H9 (cell line): ENCODE measurements at regions not wholly inside any gene's neighbourhood (a gene's known extent, or its start where the extent isn't known, plus 50 kb on each side); places are given as distances from the start of the nearest gene placed in this dataset.

Experiments used
- DNase-seq: peaks from one replicate; pipeline ENCODE4 v3.0.0-alpha.2; 2017
- H2AFZ ChIP-seq: one replicate; pipeline ENCODE4 v1.6.1; 2013; ENCODE audit warnings: mild to moderate bottlenecking, low read length, control low read depth, moderate library complexity
- H2AK5ac ChIP-seq: 2 replicates; pipeline ENCODE4 v1.6.1; 2013; ENCODE audit warnings: low read length, control low read depth, mixed read lengths; ENCODE audit not compliant: insufficient read length
- H2BK120ac ChIP-seq: one replicate; pipeline ENCODE4 v1.6.1; 2013; ENCODE audit warnings: low read depth, mild to moderate bottlenecking, low read length, control low read depth, inconsistent platforms; ENCODE audit not compliant: poor library complexity, severe bottlenecking
- H2BK12ac ChIP-seq: 2 replicates; pipeline ENCODE4 v1.6.1; 2013; ENCODE audit warnings: low read length, control low read depth, mixed read lengths, low read depth; ENCODE audit not compliant: insufficient read length
- H2BK15ac ChIP-seq: 2 replicates; pipeline ENCODE4 v1.6.1; 2013; ENCODE audit warnings: low read depth, low read length, control low read depth
- H2BK20ac ChIP-seq: one replicate; pipeline ENCODE4 v1.6.1; 2013; ENCODE audit warnings: low read depth, mild to moderate bottlenecking, low read length, control low read depth, inconsistent platforms; ENCODE audit not compliant: poor library complexity, severe bottlenecking
- H2BK5ac ChIP-seq: 2 replicates; pipeline ENCODE4 v1.6.1; 2013; ENCODE audit warnings: low read length, control low read depth, mixed read lengths; ENCODE audit not compliant: insufficient read length
- H3K14ac ChIP-seq: 2 replicates; pipeline ENCODE4 v1.6.1; 2013; ENCODE audit warnings: low read length, control low read depth; ENCODE audit not compliant: insufficient read depth
- H3K18ac ChIP-seq: 2 replicates; pipeline ENCODE4 v1.6.1; 2013; ENCODE audit warnings: low read depth, mild to moderate bottlenecking, mixed read lengths, low read length, control low read depth; ENCODE audit not compliant: insufficient read length
- H3K23ac ChIP-seq: 2 replicates; pipeline ENCODE4 v1.6.1; 2013; ENCODE audit warnings: low read length, control low read depth, mixed read lengths, low read depth; ENCODE audit not compliant: insufficient read length
- H3K23me2 ChIP-seq: 2 replicates; pipeline ENCODE4 v1.6.1; 2013; ENCODE audit warnings: low read depth, mild to moderate bottlenecking, mixed read lengths, low read length, control low read depth; ENCODE audit not compliant: insufficient read length, poor library complexity, severe bottlenecking
- H3K27ac ChIP-seq: 2 replicates; pipeline ENCODE4 v1.5.1; 2013; ENCODE audit warnings: low read length, control low read depth, mixed read lengths, low read depth; ENCODE audit not compliant: insufficient read length
- H3K27me3 ChIP-seq: 2 replicates; pipeline ENCODE4 v1.6.1; 2013; ENCODE audit warnings: low read length, control low read depth, inconsistent platforms; ENCODE audit not compliant: insufficient read depth
- H3K4ac ChIP-seq: 2 replicates; pipeline ENCODE4 v1.6.1; 2013; ENCODE audit warnings: low read depth, mild to moderate bottlenecking, control low read depth, inconsistent platforms, low read length, moderate library complexity
- H3K4me1 ChIP-seq: 2 replicates; pipeline ENCODE4 v1.6.1; 2013; ENCODE audit warnings: low read length, control low read depth, inconsistent platforms; ENCODE audit not compliant: insufficient read depth
- H3K4me2 ChIP-seq: 2 replicates; pipeline ENCODE4 v1.6.1; 2013; ENCODE audit warnings: low read length, control low read depth, mixed read lengths; ENCODE audit not compliant: insufficient read length, insufficient read depth
- H3K56ac ChIP-seq: 2 replicates; pipeline ENCODE4 v1.6.1; 2013; ENCODE audit warnings: low read depth, mild to moderate bottlenecking, mixed read lengths, low read length, control low read depth; ENCODE audit not compliant: insufficient read length
- H3K79me1 ChIP-seq: 2 replicates; pipeline ENCODE4 v1.6.1; 2013; ENCODE audit warnings: low read depth, mild to moderate bottlenecking, moderate library complexity, low read length, control low read depth, inconsistent platforms; ENCODE audit not compliant: insufficient read depth, poor library complexity, severe bottlenecking
- H3K79me2 ChIP-seq: 2 replicates; pipeline ENCODE4 v1.6.1; 2013; ENCODE audit warnings: low read length, control low read depth, inconsistent platforms; ENCODE audit not compliant: insufficient read depth
- H3K9ac ChIP-seq: 2 replicates; pipeline ENCODE4 v1.6.1; 2013; ENCODE audit warnings: low read length, control low read depth, mixed read lengths; ENCODE audit not compliant: insufficient read length; ENCODE audit errors: extremely low read depth
- H3K9me3 ChIP-seq: one replicate; pipeline ENCODE4 v1.6.1; 2013; ENCODE audit warnings: low read depth, low read length, inconsistent platforms; ENCODE audit not compliant: control insufficient read depth
- H3T11ph ChIP-seq: one replicate; pipeline ENCODE4 v1.6.1; 2013; ENCODE audit warnings: mild to moderate bottlenecking, low read length, control low read depth, inconsistent platforms
- H4K20me1 ChIP-seq: one replicate; pipeline ENCODE4 v1.6.1; 2013; ENCODE audit not compliant: control insufficient read depth, insufficient read length, insufficient read depth
- H4K5ac ChIP-seq: 2 replicates; pipeline ENCODE4 v1.6.1; 2013; ENCODE audit warnings: low read depth, mild to moderate bottlenecking, mixed read lengths, low read length, control low read depth; ENCODE audit not compliant: insufficient read length
- H4K8ac ChIP-seq: replicated peaks from 2 replicates; pipeline ENCODE4 v1.6.1; 2013; ENCODE audit warnings: low read length, control low read depth, mixed read lengths, low read depth; ENCODE audit not compliant: insufficient read length
- H4K91ac ChIP-seq: 2 replicates; pipeline ENCODE4 v1.6.1; 2013; ENCODE audit warnings: low read depth, mild to moderate bottlenecking, moderate library complexity, mixed read lengths, low read length, control low read depth; ENCODE audit not compliant: insufficient read length
- H3K27ac Mint-ChIP-seq, 3 experiments: 2 replicates in 2 of 3; 3 replicates in 1 of 3; pipeline ENCODE4 v1.8.0; 2020 to 2021; ENCODE audit warnings: mixed read lengths in 3 of 3, mild to moderate bottlenecking in 1 of 3, moderate library complexity in 1 of 3
- H3K27me3 Mint-ChIP-seq: 2 replicates; pipeline ENCODE4 v1.8.0; 2021; ENCODE audit warnings: low read depth, mild to moderate bottlenecking, moderate library complexity, mixed read lengths
- H3K36me3 Mint-ChIP-seq, 3 experiments: 2 replicates in 2 of 3; 3 replicates in 1 of 3; pipeline ENCODE4 v1.8.0; 2020 to 2021; ENCODE audit warnings: low read depth in 3 of 3, mixed read lengths in 3 of 3; ENCODE audit not compliant: insufficient read depth in 1 of 3
- H3K4me1 Mint-ChIP-seq, 2 experiments: 2 replicates each; pipeline ENCODE4 v1.8.0; 2020; ENCODE audit warnings: mixed read lengths in 2 of 2
- H3K4me3 Mint-ChIP-seq, 2 experiments: 2 replicates in 1 of 2; 3 replicates in 1 of 2; pipeline ENCODE4 v1.8.0; 2020 to 2021; ENCODE audit warnings: mild to moderate bottlenecking in 2 of 2, mixed read lengths in 2 of 2, moderate library complexity in 1 of 2
- H3K9me3 Mint-ChIP-seq, 2 experiments: 2 replicates in 1 of 2; 3 replicates in 1 of 2; pipeline ENCODE4 v1.8.0; 2020; ENCODE audit warnings: mild to moderate bottlenecking in 2 of 2, mixed read lengths in 2 of 2, moderate library complexity in 1 of 2
- WGBS: extraction: QIAGEN DNeasy Blood & Tissue Kit; methylation state at CpG from one replicate; pipeline ENCODE4 v1.1.7; 2013; ENCODE audit warnings: missing lambda C conversion rate, low lambda C conversion rate, mixed read lengths; ENCODE audit not compliant: insufficient read length; ENCODE audit errors: extremely low coverage; 5-methylcytosine and 5-hydroxymethylcytosine counted together
- TF ChIP-seq, protein P1 (sequence below): fragments of 200-600 bp; sonication (generic); conservative IDR thresholded peaks from 3 replicates; pipeline ENCODE4 v1.8.0; 2021; ENCODE audit warnings: antibody characterized with exemption, mild to moderate bottlenecking

DNA sequence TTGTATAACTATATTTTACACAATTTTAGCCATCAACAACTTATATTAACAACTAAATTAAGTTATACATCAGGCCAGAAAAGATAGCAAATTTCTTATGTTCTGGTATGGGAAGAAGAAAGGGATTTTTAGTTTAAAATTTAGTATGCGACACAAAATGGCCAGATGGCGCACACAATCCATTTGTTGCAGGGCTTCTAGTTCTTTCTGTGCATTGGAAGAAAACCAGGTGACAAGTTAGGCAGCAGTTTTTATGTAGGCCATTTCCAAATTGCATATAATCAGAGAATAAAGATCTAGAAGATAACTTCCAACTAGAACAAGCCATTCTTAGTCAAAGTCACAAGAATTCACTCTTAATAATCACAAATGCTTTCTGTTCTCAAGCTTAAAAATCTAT, 230.1 kb upstream of the ZNF717 start:
- H2AFZ ChIP-seq, result no peak overlapping the region
- H3K79me2 ChIP-seq, result no peaks in the 10 kb centered on the region; the same call in 1 of the 2 replicates
- H3K18ac ChIP-seq, result no peak overlapping the region
- no peak overlapping the region for H3K27ac Mint-ChIP-seq
- H3K23ac ChIP-seq, result no peak overlapping the region
- H3K27me3 ChIP-seq, result no peaks in the 10 kb centered on the region
- no peak overlapping the region for H2BK12ac ChIP-seq
- no peak overlapping the region for H3K9ac ChIP-seq
- no peaks in the 10 kb centered on the region; a peak in 1 of 7 replicates for H3K36me3 Mint-ChIP-seq
- WGBS, result no CpG with 5 or more reads among the region's 2 CpGs
- no peak overlapping the region for H2AK5ac ChIP-seq
- H3K23me2 ChIP-seq, result no peaks in the 10 kb centered on the region
- H3K4me1 Mint-ChIP-seq, result peaks cover 4 to 13% of the 10 kb centered on the region in 2 experiments
- no peak for DNase-seq
- H2BK5ac ChIP-seq, result no peak overlapping the region
- H4K91ac ChIP-seq, result no peak overlapping the region
- H3K4me1 ChIP-seq, result 0 out of 2 replicates have a peak, but pooled peaks cover 2% of the 10 kb centered on the region
- H2BK15ac ChIP-seq, result no peak overlapping the region
- H3K14ac ChIP-seq, result no peak overlapping the region
- no peak overlapping the region for H4K8ac ChIP-seq
- no peak overlapping the region for H3K4me2 ChIP-seq
- TF ChIP-seq, protein P1, sequence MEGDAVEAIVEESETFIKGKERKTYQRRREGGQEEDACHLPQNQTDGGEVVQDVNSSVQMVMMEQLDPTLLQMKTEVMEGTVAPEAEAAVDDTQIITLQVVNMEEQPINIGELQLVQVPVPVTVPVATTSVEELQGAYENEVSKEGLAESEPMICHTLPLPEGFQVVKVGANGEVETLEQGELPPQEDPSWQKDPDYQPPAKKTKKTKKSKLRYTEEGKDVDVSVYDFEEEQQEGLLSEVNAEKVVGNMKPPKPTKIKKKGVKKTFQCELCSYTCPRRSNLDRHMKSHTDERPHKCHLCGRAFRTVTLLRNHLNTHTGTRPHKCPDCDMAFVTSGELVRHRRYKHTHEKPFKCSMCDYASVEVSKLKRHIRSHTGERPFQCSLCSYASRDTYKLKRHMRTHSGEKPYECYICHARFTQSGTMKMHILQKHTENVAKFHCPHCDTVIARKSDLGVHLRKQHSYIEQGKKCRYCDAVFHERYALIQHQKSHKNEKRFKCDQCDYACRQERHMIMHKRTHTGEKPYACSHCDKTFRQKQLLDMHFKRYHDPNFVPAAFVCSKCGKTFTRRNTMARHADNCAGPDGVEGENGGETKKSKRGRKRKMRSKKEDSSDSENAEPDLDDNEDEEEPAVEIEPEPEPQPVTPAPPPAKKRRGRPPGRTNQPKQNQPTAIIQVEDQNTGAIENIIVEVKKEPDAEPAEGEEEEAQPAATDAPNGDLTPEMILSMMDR, result no peak
- H3K9me3 Mint-ChIP-seq, result peaks cover 0 to 4% of the 10 kb centered on the region in 2 experiments; a peak in 2 of 5 replicates
- H2BK20ac ChIP-seq, result no peak overlapping the region
- H3K9me3 ChIP-seq, result no peaks in the 10 kb centered on the region
- H2BK120ac ChIP-seq, result no peak overlapping the region
- H4K20me1 ChIP-seq, result no peaks in the 10 kb centered on the region
- no peaks in the 10 kb centered on the region for H3K79me1 ChIP-seq
- no peak overlapping the region for H4K5ac ChIP-seq
- H3T11ph ChIP-seq, result no peak overlapping the region
- no peaks in the 10 kb centered on the region for H3K27me3 Mint-ChIP-seq
- no peak overlapping the region for H3K56ac ChIP-seq
- no peak overlapping the region for H3K4me3 Mint-ChIP-seq
- H3K27ac ChIP-seq, result no peak overlapping the region
- H3K4ac ChIP-seq, result no peak overlapping the region
